ENCODE measurements at regions not wholly inside any gene's neighbourhood (a gene's known extent, or its start where the extent isn't known, plus 50 kb on each side); places are given as distances from the start of the nearest gene placed in this dataset.

DNA sequence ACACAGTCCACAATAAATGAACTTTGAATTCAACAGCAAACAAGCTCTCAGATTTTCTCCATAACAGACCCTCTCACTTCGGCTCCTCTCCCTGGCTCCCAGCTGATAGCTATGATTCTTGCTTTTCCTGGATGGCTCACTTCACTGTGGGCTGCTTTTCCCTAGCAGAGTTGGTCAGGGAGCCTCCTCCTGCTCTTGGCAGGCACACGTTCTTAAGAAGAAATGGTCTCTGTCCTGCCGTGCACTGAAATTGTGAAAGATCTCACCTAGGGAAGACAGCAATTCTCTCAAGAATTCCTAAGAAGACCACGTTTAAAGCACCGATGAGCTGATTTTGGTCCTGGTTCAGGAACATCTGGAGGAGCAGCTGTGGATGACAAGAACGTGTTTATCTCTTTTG, 148.5 kb upstream of the KCNK2 start:
- no peak overlapping the region for H3K4me3 ChIP-seq (ENCODE audit: control extremely low read depth in 1 of 5, extremely low read depth in 1 of 5, insufficient read depth in 1 of 5, low read depth in 2 of 5, low read length in 4 of 5)
- ATAC-seq (ENCODE audit: low read depth) (no peak), DNase-seq (no peak)
- H3K27me3 Mint-ChIP-seq, result no peaks in the 10 kb centered on the region
- WGBS (ENCODE audit: insufficient coverage), result 80% methylated on average over 6 of the region's 6 CpGs
- no peak overlapping the region for H3K27ac ChIP-seq (ENCODE audit: low read length in 2 of 2)
- no peaks in the 10 kb centered on the region for H3K9me3 ChIP-seq (ENCODE audit: control extremely low read depth in 1 of 3, control insufficient read depth in 2 of 3, insufficient read depth in 1 of 3, low read length in 2 of 3)
- POLR2A ChIA-PET, result no interaction called here
- H3K4me3 Mint-ChIP-seq, result no peak overlapping the region
- intact Hi-C loops (cut with micrococcal nuclease), result no loop called here
- TF ChIP-seq EZH2 (IDR thresholded peaks at IDR 0.05; ENCODE audit: borderline replicate concordance, insufficient read depth, low read depth, low read length, poor library complexity, severe bottlenecking), result no peak
- TF ChIP-seq, protein P1, sequence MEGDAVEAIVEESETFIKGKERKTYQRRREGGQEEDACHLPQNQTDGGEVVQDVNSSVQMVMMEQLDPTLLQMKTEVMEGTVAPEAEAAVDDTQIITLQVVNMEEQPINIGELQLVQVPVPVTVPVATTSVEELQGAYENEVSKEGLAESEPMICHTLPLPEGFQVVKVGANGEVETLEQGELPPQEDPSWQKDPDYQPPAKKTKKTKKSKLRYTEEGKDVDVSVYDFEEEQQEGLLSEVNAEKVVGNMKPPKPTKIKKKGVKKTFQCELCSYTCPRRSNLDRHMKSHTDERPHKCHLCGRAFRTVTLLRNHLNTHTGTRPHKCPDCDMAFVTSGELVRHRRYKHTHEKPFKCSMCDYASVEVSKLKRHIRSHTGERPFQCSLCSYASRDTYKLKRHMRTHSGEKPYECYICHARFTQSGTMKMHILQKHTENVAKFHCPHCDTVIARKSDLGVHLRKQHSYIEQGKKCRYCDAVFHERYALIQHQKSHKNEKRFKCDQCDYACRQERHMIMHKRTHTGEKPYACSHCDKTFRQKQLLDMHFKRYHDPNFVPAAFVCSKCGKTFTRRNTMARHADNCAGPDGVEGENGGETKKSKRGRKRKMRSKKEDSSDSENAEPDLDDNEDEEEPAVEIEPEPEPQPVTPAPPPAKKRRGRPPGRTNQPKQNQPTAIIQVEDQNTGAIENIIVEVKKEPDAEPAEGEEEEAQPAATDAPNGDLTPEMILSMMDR (IDR thresholded peaks at IDR 0.05), result no peak
- H3K9ac ChIP-seq (ENCODE audit: low read length), result no peak overlapping the region
- H2AFZ ChIP-seq (ENCODE audit: insufficient read depth, low read depth, low read length, poor library complexity, severe bottlenecking), result no peak overlapping the region
- CTCF ChIA-PET, result no interaction called here
- H3K27me3 ChIP-seq (replicated peaks in 1 of 4; ENCODE audit: control extremely low read depth in 1 of 4, control insufficient read depth in 3 of 4, insufficient read depth in 4 of 4, low read length in 3 of 4), result no peaks in the 10 kb centered on the region
- H3K27ac Mint-ChIP-seq, result no peak overlapping the region
- no peaks in the 10 kb centered on the region for H3K9me3 Mint-ChIP-seq (ENCODE audit: insufficient read depth)
- H3K4me2 ChIP-seq (replicated peaks; ENCODE audit: low read depth, low read length, poor library complexity, severe bottlenecking), result no peak overlapping the region
- H4K20me1 ChIP-seq (ENCODE audit: control insufficient read depth, insufficient read depth, low read length, poor library complexity, severe bottlenecking), result no peaks in the 10 kb centered on the region
- no peaks in the 10 kb centered on the region for H3K36me3 ChIP-seq (replicated peaks in 1 of 2; ENCODE audit: control extremely low read depth in 1 of 2, control insufficient read depth in 1 of 2, extremely low read depth in 1 of 2, insufficient read depth in 2 of 2, low read length in 1 of 2)
- no peaks in the 10 kb centered on the region for H3K79me2 ChIP-seq (ENCODE audit: control insufficient read depth, insufficient read depth, low read length)
- no peaks in the 10 kb centered on the region for H3K4me1 ChIP-seq (ENCODE audit: control insufficient read depth in 2 of 2, insufficient read depth in 2 of 2, low read length in 2 of 2)
- H3K4me1 Mint-ChIP-seq, result no peaks in the 10 kb centered on the region

DNA sequence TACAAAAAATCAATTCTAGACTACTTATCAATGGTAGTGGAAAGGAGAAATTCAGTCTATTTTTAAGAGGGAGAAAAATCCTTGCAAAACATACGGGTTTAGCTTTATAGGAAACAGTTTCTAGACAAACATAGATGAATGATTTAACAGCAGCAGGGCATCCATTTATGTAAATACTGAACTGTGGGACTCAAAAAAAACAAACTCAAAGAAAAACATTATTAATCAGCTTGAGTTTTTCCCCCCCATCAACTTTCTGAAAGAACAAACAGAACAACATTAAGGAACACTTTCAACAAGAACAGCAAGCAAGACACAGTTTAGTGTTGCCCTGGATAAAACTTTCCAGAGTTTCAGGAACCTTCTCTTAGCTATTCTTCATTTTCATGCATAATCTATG, 147.3 kb upstream of the KCNK2 start:
- H3K4me3 ChIP-seq (ENCODE audit: control extremely low read depth in 1 of 5, extremely low read depth in 1 of 5, insufficient read depth in 1 of 5, low read depth in 2 of 5, low read length in 4 of 5), result no peak overlapping the region
- Mint-ChIP-seq H3K27ac (no peak overlapping the region), H3K9me3 (ENCODE audit: insufficient read depth) (no peaks in the 10 kb centered on the region), H3K4me1 (no peaks in the 10 kb centered on the region), H3K27me3 (no peaks in the 10 kb centered on the region), H3K4me3 (no peak overlapping the region)
- CTCF ChIA-PET, result no interaction called here
- H2AFZ ChIP-seq (ENCODE audit: insufficient read depth, low read depth, low read length, poor library complexity, severe bottlenecking), result no peak overlapping the region
- no peaks in the 10 kb centered on the region for H4K20me1 ChIP-seq (ENCODE audit: control insufficient read depth, insufficient read depth, low read length, poor library complexity, severe bottlenecking)
- intact Hi-C loops (cut with micrococcal nuclease), result no loop called here
- H3K9ac ChIP-seq (ENCODE audit: low read length), result no peak overlapping the region
- no peaks in the 10 kb centered on the region for H3K79me2 ChIP-seq (ENCODE audit: control insufficient read depth, insufficient read depth, low read length)
- no peak overlapping the region for H3K27ac ChIP-seq (ENCODE audit: low read length in 2 of 2)
- no peaks in the 10 kb centered on the region for H3K4me1 ChIP-seq (ENCODE audit: control insufficient read depth in 2 of 2, insufficient read depth in 2 of 2, low read length in 2 of 2)
- H3K27me3 ChIP-seq (replicated peaks in 1 of 4; ENCODE audit: control extremely low read depth in 1 of 4, control insufficient read depth in 3 of 4, insufficient read depth in 4 of 4, low read length in 3 of 4), result no peaks in the 10 kb centered on the region
- no peak overlapping the region for H3K4me2 ChIP-seq (replicated peaks; ENCODE audit: low read depth, low read length, poor library complexity, severe bottlenecking)
- WGBS (ENCODE audit: insufficient coverage), result no CpG with 5 or more reads among the region's 1 CpG
- no peak for TF ChIP-seq EZH2 (IDR thresholded peaks at IDR 0.05; ENCODE audit: borderline replicate concordance, insufficient read depth, low read depth, low read length, poor library complexity, severe bottlenecking)
- TF ChIP-seq, protein P1 (IDR thresholded peaks at IDR 0.05), result no peak
- POLR2A ChIA-PET, result no interaction called here
- no peaks in the 10 kb centered on the region for H3K9me3 ChIP-seq (ENCODE audit: control extremely low read depth in 1 of 3, control insufficient read depth in 2 of 3, insufficient read depth in 1 of 3, low read length in 2 of 3)
- no peaks in the 10 kb centered on the region for H3K36me3 ChIP-seq (replicated peaks in 1 of 2; ENCODE audit: control extremely low read depth in 1 of 2, control insufficient read depth in 1 of 2, extremely low read depth in 1 of 2, insufficient read depth in 2 of 2, low read length in 1 of 2)
- ATAC-seq (ENCODE audit: low read depth) (no peak), DNase-seq (no peak)
